ENCODE measurements at regions not wholly inside any gene's neighbourhood (a gene's known extent, or its start where the extent isn't known, plus 50 kb on each side); places are given as distances from the start of the nearest gene placed in this dataset.

DNA sequence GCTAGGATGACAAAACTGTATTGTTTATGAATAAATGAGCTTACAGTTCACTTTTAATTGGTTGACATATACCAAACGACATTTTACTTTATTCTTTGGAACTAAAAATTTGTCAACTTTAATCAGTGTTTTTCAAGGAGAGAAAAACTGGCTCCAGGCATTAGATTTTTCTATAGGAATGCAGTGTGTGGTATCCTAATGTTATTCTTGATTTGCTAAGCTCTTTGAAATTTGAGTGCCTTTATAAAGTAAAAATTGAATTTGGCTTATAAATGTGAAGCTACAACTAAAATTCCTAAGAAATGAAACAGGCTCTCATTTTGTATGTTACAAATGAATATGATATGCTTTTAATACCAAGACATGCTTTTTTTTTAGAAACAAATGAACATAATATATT is 442.2 kb upstream of the TRAM1L1 start:
- Histone ChIP-seq H3K27me3 (ENCODE audit: control insufficient read depth, insufficient read depth, low read length) (no peaks in the 10 kb centered on the region), H3K4me3 (ENCODE audit: low read depth in 2 of 2, low read length in 2 of 2) (no peak overlapping the region), H3K4me1 (ENCODE audit: control insufficient read depth, insufficient read depth, low read length) (no peaks in the 10 kb centered on the region), H3K36me3 (ENCODE audit: control insufficient read depth, insufficient read depth, low read length) (no peaks in the 10 kb centered on the region), H3K27ac (ENCODE audit: low read length) (no peak overlapping the region), H3K9me3 (ENCODE audit: control insufficient read depth, insufficient read depth, low read depth, low read length) (no peaks in the 10 kb centered on the region)
- in situ Hi-C loops (cut with HindIII; ENCODE audit: low pct_unique_long_range_greater_than_20kb, low sequenced_read_pairs) = no loop called here
- ChIA-PET POLR2A (no interaction called here), CTCF (no interaction called here)
- intact Hi-C loops (cut with micrococcal nuclease; ENCODE audit: unreplicated experiment) = loop anchor here (10.0 kb wide), 1 partner anchor 187 kb away; no protein-coding TSS in a partner anchor
- no peak for TF ChIP-seq POLR2AphosphoS5 (IDR thresholded peaks at IDR 0.05; ENCODE audit: low read depth, low read length)
- TF ChIP-seq CTCF (IDR thresholded peaks at IDR 0.05) = no peak
- TF ChIP-seq, protein P1, sequence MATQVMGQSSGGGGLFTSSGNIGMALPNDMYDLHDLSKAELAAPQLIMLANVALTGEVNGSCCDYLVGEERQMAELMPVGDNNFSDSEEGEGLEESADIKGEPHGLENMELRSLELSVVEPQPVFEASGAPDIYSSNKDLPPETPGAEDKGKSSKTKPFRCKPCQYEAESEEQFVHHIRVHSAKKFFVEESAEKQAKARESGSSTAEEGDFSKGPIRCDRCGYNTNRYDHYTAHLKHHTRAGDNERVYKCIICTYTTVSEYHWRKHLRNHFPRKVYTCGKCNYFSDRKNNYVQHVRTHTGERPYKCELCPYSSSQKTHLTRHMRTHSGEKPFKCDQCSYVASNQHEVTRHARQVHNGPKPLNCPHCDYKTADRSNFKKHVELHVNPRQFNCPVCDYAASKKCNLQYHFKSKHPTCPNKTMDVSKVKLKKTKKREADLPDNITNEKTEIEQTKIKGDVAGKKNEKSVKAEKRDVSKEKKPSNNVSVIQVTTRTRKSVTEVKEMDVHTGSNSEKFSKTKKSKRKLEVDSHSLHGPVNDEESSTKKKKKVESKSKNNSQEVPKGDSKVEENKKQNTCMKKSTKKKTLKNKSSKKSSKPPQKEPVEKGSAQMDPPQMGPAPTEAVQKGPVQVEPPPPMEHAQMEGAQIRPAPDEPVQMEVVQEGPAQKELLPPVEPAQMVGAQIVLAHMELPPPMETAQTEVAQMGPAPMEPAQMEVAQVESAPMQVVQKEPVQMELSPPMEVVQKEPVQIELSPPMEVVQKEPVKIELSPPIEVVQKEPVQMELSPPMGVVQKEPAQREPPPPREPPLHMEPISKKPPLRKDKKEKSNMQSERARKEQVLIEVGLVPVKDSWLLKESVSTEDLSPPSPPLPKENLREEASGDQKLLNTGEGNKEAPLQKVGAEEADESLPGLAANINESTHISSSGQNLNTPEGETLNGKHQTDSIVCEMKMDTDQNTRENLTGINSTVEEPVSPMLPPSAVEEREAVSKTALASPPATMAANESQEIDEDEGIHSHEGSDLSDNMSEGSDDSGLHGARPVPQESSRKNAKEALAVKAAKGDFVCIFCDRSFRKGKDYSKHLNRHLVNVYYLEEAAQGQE (IDR thresholded peaks at IDR 0.05; ENCODE audit: insufficient read depth in 1 of 2, low read depth in 2 of 2, low read length in 1 of 2) = no peak
- TF ChIP-seq SIN3A (IDR thresholded peaks at IDR 0.05; ENCODE audit: borderline replicate concordance, insufficient read depth, low read depth, low read length) = no peak
- no peak for TF ChIP-seq TCF7L2 (IDR thresholded peaks at IDR 0.05; ENCODE audit: low read depth, low read length)
- ATAC-seq (no peak), DNase-seq (ENCODE audit: low read depth, low spot score) (no peak)
- BruUV-seq (replicated peaks) = no TSS peak

- no peak for DNase-seq (ENCODE audit: low read depth, low spot score)
- CTCF ChIA-PET = no interaction called here
- H3K27me3 ChIP-seq (ENCODE audit: control insufficient read depth, insufficient read depth, low read length) = no peaks in the 10 kb centered on the region
- POLR2A ChIA-PET = no interaction called here
- H3K27ac ChIP-seq (ENCODE audit: low read length) = no peak overlapping the region
- no TSS peak for BruUV-seq (replicated peaks)
- ATAC-seq = no peak
- no peaks in the 10 kb centered on the region for H3K4me1 ChIP-seq (ENCODE audit: control insufficient read depth, insufficient read depth, low read length)
- H3K4me3 ChIP-seq (ENCODE audit: low read depth in 2 of 2, low read length in 2 of 2) = no peak overlapping the region
- in situ Hi-C loops (cut with HindIII; ENCODE audit: low pct_unique_long_range_greater_than_20kb, low sequenced_read_pairs) = no loop called here
- H3K36me3 ChIP-seq (ENCODE audit: control insufficient read depth, insufficient read depth, low read length) = no peaks in the 10 kb centered on the region
- no peaks in the 10 kb centered on the region for H3K9me3 ChIP-seq (ENCODE audit: control insufficient read depth, insufficient read depth, low read depth, low read length)
- TF ChIP-seq SIN3A (IDR thresholded peaks at IDR 0.05; ENCODE audit: borderline replicate concordance, insufficient read depth, low read depth, low read length) (no peak), CTCF (IDR thresholded peaks at IDR 0.05) (no peak), POLR2AphosphoS5 (IDR thresholded peaks at IDR 0.05; ENCODE audit: low read depth, low read length) (no peak), TCF7L2 (IDR thresholded peaks at IDR 0.05; ENCODE audit: low read depth, low read length) (no peak)
- TF ChIP-seq, protein P1 (IDR thresholded peaks at IDR 0.05; ENCODE audit: insufficient read depth in 1 of 2, low read depth in 2 of 2, low read length in 1 of 2) = no peak
- intact Hi-C loops (cut with micrococcal nuclease; ENCODE audit: unreplicated experiment) = loop anchor here (10.0 kb wide), 1 partner anchor 185 kb away; no protein-coding TSS in a partner anchor
Measured at GRCh38 chr4:117529401-117529800, 444.0 kb upstream of the TRAM1L1 start.
